Left ventricle myocardium superior (tissue), 1 donor: ENCODE measurements at regions not wholly inside any gene's neighbourhood (a gene's known extent, or its start where the extent isn't known, plus 50 kb on each side); places are given as distances from the start of the nearest gene placed in this dataset.
A peak's percentile ranks its signal among the peaks of the same experiment; 100 is the strongest.
"Not testable (repeated sequence)": the region's sequence is repeated elsewhere in the genome, so short reads cannot be mapped to it uniquely, and the experiment has no call there.

ENCODE experiments used
- ATAC-seq: fragments of 200-7000 bp; cut with Tn5 transposase; one replicate; pipeline ENCODE4 v1.9.1; 2020; ENCODE audit warnings: mild to moderate bottlenecking, moderate library complexity
- DNase-seq: peaks from one replicate; pipeline ENCODE4 v3.0.0-alpha.2; 2020
- intact Hi-C: fragments of 100-400 bp; cut with micrococcal nuclease; formaldehyde crosslinking; loops from one replicate; pipeline ENCODE4 v1.11.0; 2022
- donor health status: DM: no; HTN: yes; CAD: no; lungs with severe emphysema.

- intact Hi-C loops = no loop called here
- no peak for ATAC-seq
- DNase-seq = no peak
Measured at GRCh38 chr6:81934936-81935335, 182.5 kb upstream of the TENT5A start.

DNA sequence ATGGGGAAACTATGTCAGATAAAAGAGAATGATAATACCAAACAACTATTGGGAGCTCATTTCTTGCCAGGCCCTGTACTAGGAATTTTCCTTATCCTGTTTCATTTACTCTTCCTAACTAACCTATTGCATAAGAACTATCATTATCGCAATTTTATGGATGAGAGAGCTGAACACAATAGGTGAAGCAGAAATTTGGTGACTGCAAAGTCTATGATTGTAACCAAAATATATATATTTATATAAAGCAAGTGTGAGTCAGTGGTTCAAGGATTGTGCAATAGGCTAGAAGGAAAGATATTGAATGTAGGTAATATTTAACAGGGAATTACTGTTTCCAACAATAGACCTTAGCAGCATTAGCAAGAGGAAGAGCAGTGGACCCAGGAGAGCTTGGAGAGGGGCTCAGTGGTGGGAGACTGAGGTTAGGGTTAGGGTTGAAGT, 181.1 kb upstream of the TENT5A start:
- no peak for DNase-seq
- no peak for ATAC-seq
- intact Hi-C loops = no loop called here

DNA sequence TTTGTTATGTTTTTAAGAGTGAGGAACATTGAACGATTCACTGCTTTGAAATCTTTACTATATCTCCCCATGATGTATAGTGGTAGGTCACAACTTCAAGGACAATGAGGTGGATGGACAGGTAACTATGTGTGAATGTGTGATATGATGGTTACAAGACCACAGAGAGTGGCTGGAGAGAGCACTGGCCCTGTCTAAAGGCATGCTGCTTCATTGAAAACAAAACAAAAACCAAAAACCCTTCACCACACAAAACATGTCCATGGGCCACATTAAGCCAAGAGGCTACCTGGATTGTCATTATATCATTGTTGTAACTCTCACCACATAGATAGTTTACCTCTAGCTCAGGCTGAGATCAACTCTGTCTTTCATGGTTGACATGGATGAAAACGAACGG, 180.6 kb upstream of the TENT5A start:
- no peak for DNase-seq

GRCh38 chr6:81932448-81932847, 180.0 kb upstream of the TENT5A start:
- ATAC-seq, DNase-seq, intact Hi-C loops: not testable (repeated sequence)

More for the DNA sequence above, 180.6 kb upstream of the TENT5A start:
- intact Hi-C loops = no loop called here
- no peak for ATAC-seq

DNA sequence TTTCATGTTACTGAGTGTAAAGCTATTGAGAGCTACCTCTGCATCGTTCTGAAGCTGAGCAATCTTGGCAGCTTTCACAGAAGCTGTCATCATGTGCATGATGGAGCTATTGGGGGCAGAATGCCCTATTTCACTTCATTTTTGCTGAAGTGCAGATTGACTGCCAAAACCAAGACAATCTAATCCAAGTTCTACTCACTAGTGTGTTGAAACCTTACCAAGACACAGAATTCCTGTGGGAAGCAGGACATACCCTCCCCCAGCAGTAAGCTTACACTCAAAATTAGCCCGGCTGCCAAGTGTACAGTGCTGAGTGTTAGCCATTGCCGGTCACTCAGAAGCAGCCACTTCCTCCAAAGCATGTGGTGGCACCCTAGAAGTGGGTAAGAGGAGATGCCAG, 177.3 kb upstream of the TENT5A start:
- ATAC-seq (peak; percentile 41), DNase-seq (no peak)
- intact Hi-C loops = no loop called here

DNA sequence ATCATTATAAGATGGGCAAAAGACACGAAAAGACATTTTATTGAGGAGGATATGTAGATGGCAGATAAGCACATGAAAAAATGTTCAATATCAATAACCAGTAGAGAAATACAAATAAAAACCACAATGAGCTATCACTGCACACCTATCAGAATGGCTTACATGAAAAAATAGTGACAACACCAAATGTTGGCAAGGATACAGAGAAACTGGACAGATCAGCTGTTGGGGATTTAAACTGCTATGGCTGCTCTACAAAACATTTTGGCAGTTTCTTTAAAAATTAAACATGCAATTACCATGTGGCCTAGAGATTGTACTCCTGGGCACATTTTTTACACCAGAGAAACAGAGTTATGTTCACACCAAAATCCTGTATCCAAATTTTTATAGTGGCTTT, 172.7 kb upstream of the TENT5A start:
- intact Hi-C loops = no loop called here
- no peak for DNase-seq
- no peak for ATAC-seq

DNA sequence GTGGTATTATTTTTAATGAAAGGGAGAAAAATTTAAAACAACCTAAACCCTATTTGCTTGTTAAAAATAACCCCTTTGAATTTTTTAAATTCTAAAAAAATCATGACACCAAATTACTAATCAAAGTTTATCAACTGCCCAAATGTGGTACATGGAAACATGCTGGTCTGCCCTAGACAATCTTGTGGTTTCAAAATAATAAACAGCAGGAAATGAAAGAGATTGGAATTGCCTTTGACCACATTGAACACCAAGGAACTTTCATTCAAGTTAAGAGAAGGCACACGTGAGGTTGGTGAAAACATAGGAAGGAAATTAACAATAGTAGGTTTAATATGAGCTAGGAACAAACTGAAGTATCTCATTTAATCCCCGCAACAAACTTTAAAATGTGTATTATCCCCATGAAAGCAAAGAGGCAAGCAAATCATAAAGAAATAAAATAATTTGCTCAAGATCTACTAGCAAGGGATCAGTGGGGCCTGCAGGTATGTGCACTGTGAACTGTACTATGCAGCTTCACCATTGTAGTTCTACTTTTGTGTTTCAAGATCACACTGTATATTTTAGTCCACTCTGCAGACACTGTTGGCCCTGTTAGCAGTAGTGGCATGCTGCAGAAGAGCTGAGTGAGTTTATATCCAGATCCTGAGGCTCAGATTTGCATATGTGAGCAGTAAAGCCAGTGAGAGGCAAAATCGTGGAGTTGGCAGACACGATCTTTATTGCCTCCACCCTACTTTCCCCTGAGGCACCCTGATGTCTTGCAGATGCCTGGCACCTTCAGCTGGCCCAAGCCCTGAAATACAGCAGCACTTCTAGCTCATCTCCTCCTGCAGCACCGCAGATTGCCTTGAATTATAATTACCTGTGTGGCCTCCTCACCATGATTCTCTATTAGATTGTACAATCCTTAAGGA, 157.8 kb upstream of the TENT5A start:
- DNase-seq = no peak
- ATAC-seq = peak; percentile 61
- intact Hi-C loops = no loop called here

GRCh38 chr6:81909162-81909561, 156.7 kb upstream of the TENT5A start:
- ATAC-seq (no peak), DNase-seq (no peak)
- intact Hi-C loops = no loop called here

DNA sequence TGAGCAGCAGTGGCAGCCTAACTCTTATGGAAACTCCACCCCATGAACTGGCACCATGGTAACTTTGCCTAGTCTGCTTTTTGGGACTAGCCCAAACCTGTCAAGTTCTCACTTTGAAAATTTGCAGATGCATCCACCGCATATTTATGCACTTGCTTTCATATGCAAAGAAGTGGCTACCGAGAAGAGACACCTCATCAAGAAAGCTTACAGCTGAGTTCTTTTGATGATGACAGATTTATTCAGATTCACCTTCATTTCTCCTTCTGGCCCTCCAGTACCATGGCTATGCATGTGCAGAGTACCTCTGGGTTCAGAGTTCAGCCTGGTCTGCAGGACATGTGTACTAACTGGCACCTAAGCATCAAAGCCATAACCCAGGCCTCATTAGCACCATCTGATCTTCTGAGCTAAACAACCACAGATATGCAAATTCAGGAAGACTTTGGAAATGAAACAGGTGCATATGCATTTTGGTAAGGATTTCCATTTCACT, 154.3 kb upstream of the TENT5A start:
- DNase-seq (no peak), ATAC-seq (peak; percentile 67)
- intact Hi-C loops = no loop called here

- DNase-seq = no peak
- intact Hi-C loops = no loop called here
- ATAC-seq = no peak
Measured at GRCh38 chr6:81906041-81906440, 153.6 kb upstream of the TENT5A start.

DNA sequence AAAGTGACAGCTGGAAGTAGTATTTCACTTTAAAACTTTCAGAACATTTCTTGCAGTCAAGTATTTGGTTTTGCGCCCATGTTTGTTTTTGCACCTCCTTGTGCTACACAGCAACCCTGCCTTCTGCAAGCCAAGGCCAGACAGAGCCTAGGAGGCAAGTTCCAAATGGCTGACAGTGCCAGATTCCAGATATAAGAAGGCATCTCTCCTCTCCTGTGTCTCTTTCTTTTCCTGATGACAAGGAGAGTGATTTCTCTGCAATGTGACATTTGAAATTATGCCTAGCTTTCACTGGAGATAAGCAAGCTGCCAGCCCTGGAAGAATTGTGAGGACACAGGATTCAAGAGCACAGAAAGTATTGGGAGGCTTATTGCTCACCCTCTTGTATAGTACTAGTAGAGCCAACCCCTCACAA, 149.1 kb upstream of the TENT5A start:
- peak; percentile 99 for ATAC-seq

GRCh38 chr6:81900616-81901015, 148.1 kb upstream of the TENT5A start:
- ATAC-seq (no peak), DNase-seq (no peak)
- intact Hi-C loops = no loop called here

More for the DNA sequence above, 149.1 kb upstream of the TENT5A start:
- DNase-seq = peak; percentile 67
- intact Hi-C loops = no loop called here

DNA sequence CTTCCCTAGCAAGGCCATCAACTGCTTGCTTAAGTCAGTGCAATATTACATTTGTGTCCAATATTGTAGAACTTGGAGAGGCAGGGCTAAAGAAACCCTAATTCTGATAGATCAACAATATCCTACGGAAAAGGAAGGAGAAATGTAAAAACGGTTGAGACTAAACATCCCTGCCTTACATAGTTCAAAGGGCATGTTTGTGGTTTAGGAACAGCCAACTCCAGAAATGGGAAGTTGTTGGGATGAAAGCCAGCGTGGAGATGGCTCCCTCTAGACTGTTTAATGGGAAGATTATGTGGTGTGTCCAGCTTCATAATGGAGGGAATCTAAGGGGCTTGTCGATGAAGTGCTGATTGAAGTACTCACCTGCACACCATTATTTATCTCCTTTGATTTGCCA, 145.3 kb upstream of the TENT5A start:
- intact Hi-C loops = no loop called here
- ATAC-seq (no peak), DNase-seq (no peak)

GRCh38 chr6:81896525-81897503, 144.3 kb upstream of the TENT5A start:
- no peak for ATAC-seq
- intact Hi-C loops = no loop called here
- no peak for DNase-seq

DNA sequence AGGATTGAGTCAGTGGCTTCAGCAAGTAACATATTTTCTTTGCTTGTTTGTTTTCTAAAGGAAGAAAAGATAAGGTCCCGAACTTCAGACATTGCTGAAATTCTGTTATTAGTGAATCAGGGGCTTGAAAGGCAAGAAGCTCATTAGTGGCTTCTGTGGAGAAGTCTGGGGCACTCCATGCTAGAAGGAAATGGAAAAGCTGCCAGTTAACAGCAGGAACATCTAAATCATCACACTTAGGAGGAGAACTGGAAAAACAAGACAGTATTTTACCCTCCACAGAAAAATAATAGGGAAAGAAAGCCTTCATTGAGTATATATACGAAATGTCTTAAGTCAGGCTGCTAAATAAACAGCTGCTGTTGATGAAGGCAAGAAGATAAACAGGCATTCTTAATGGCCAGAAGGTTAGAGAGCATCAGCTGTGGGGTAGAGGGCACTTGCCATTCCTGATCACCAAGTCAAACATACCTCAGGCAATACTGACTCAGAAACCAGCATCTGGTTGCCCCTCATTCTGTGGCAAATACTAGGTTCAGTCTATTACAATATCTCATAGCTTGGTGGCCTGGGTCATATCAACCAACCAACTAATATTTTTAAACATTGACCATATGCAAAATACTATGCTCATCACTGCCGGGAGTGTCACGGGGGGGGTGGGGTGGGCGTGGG, 143.2 kb upstream of the TENT5A start:
- intact Hi-C loops = no loop called here
- DNase-seq (no peak), ATAC-seq (peak; percentile 27)

- ATAC-seq = peak; percentile 96
- DNase-seq = peak; percentile 77
- intact Hi-C loops = no loop called here
Measured at GRCh38 chr6:81894788-81895271, 142.3 kb upstream of the TENT5A start.

DNA sequence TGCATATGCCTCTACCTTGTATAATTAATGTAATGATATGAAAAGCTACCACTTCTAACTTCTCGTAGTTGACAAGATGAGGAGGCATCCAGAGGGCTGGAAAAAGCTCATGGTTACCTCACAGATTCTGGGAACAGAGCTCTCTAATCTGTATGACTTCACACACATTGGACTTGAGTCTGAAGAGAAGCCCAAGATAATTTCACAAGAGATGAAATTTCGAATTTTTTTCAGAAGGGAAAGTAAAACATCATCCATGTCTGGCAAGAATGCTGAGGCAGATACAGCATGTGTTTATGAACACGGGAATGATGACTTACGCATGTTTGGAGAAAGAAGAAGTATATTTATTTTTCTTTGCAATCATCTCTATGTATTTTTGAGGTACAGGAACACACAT, 141.8 kb upstream of the TENT5A start:
- intact Hi-C loops = no loop called here
- ATAC-seq (peak; percentile 81), DNase-seq (no peak)

- intact Hi-C loops = no loop called here
- DNase-seq = no peak
- ATAC-seq = no peak
Measured at GRCh38 chr6:81892891-81893290, 140.4 kb upstream of the TENT5A start.

GRCh38 chr6:81891874-81892273, 139.4 kb upstream of the TENT5A start:
- intact Hi-C loops = no loop called here
- no peak for ATAC-seq
- peak; percentile 28 for DNase-seq
